ENCODE measurements at regions not wholly inside any gene's neighbourhood (a gene's known extent, or its start where the extent isn't known, plus 50 kb on each side); places are given as distances from the start of the nearest gene placed in this dataset.
A peak's percentile ranks its signal among the peaks of the same experiment; 100 is the strongest.

- peak; percentile 77 for DNase-seq (ENCODE audit: low spot score)
- no peaks in the 10 kb centered on the region for H3F3A ChIP-seq (replicated peaks; ENCODE audit: low read depth)
- H3K79me2 ChIP-seq (replicated peaks; ENCODE audit: insufficient read depth) = no peaks in the 10 kb centered on the region
- no peaks in the 10 kb centered on the region for H3K27me3 ChIP-seq (ENCODE audit: insufficient read depth)
- peaks cover 12% of the 10 kb centered on the region for H3K4me1 ChIP-seq (ENCODE audit: insufficient read depth)
- peak overlapping the region; percentile 35; the same call in 1 of the 2 replicates for H3K4me2 ChIP-seq
- H3K36me3 ChIP-seq (ENCODE audit: insufficient read depth) = no peaks in the 10 kb centered on the region
- H3K4me3 Mint-ChIP-seq = peak overlapping the region; percentile 28; the same call in 1 of the 3 replicates
- H3K36me3 Mint-ChIP-seq (ENCODE audit: low read depth) = no peaks in the 10 kb centered on the region
- H3K4me1 Mint-ChIP-seq = peaks cover 35% of the 10 kb centered on the region
- ATAC-seq = peak; percentile 99
- H3K9me3 Mint-ChIP-seq = no peaks in the 10 kb centered on the region
- H3K27ac Mint-ChIP-seq = peak overlapping the region; percentile 58; the same call in 1 of the 2 replicates
- no peaks in the 10 kb centered on the region for H4K20me1 ChIP-seq (replicated peaks; ENCODE audit: insufficient read depth)
- TF ChIP-seq EZH2 (IDR thresholded peaks at IDR 0.05; ENCODE audit: low read depth, unreplicated experiment) = no peak
- TF ChIP-seq ZNF331 (CRISPR knock-in tag; IDR thresholded peaks at IDR 0.05; ENCODE audit: low read depth) = no peak
- TF ChIP-seq JUNB (IDR thresholded peaks at IDR 0.05; ENCODE audit: unreplicated experiment) = no peak
- TF ChIP-seq CTCF (conservative IDR thresholded peaks at IDR 0.05; ENCODE audit: low read depth in 2 of 2) = peak in 1 of 2 experiments; percentile 44; a peak in 2 of 4 replicates
- TF ChIP-seq NANOG (IDR thresholded peaks at IDR 0.05; ENCODE audit: borderline replicate concordance) = no peak
- peak; percentile 40; the same call in 1 of the 2 replicates for TF ChIP-seq ZNF114 (CRISPR knock-in tag; IDR thresholded peaks at IDR 0.05)
- peak; percentile 77 for TF ChIP-seq ZNF462 (CRISPR knock-in tag; IDR thresholded peaks at IDR 0.05)
- H3K27ac ChIP-seq (ENCODE audit: low read depth) = no peak overlapping the region
- no peak overlapping the region for H3K4me3 ChIP-seq
- H2AFZ ChIP-seq = no peak overlapping the region
- no peaks in the 10 kb centered on the region for H3K9me2 ChIP-seq (ENCODE audit: insufficient read depth)
- peaks cover 1% of the 10 kb centered on the region for H3K27me3 Mint-ChIP-seq (ENCODE audit: insufficient read depth, low read depth, poor library complexity)
Measured at GRCh38 chr6:125584468-125584939, 164.9 kb upstream of the HEY2 start.

Data from GM23338 (cell line).